IMR-90 (cell line): ENCODE measurements at regions not wholly inside any gene's neighbourhood (a gene's known extent, or its start where the extent isn't known, plus 50 kb on each side); places are given as distances from the start of the nearest gene placed in this dataset.

Source experiments
- ATAC-seq: fragments of 200-7000 bp; cut with Tn5 transposase; 2 replicates; pipeline ENCODE4 v1.9.1; 2020; ENCODE audit warnings: low read depth, mild to moderate bottlenecking, moderate library complexity
- BruUV-seq: library from RNA; stranded (reverse); fragments of 400-500 nt; replicated peaks from 2 replicates; lab custom pipeline; 2021; lab: Mats Ljungman, UMichigan
- CTCF ChIA-PET: fragments of 300-600 bp; formaldehyde crosslinking; extraction: SDS; loops from one replicate; lab custom pipeline; 2021; ENCODE audit warnings: antibody characterized with exemption; lab: Yijun Ruan, JAX
- POLR2A ChIA-PET: fragments of 300-600 bp; sonication (Branson Sonifier 250); formaldehyde crosslinking; loops from one replicate; lab custom pipeline; 2022; ENCODE audit warnings: antibody characterized with exemption; ENCODE audit not compliant: unreplicated experiment; lab: Charles Lee
- DNase-seq: peaks from one replicate; pipeline ENCODE4 v3.0.0; 2013
- H2AFZ ChIP-seq: replicated peaks from 2 replicates; pipeline ENCODE3; 2013; ENCODE audit warnings: low read length, mild to moderate bottlenecking; ENCODE audit not compliant: poor library complexity
- H2AK5ac ChIP-seq: 2 replicates; pipeline ENCODE4 v1.6.1; 2013; ENCODE audit warnings: low read depth, low read length, inconsistent platforms
- H2AK9ac ChIP-seq: replicated peaks from 2 replicates; pipeline ENCODE3; 2013; ENCODE audit warnings: mild to moderate bottlenecking, low read depth, low read length, moderate library complexity; ENCODE audit not compliant: poor library complexity
- H2BK120ac ChIP-seq: 2 replicates; pipeline ENCODE4 v1.6.1; 2013; ENCODE audit warnings: low read depth, low read length, inconsistent platforms
- H2BK15ac ChIP-seq: 3 replicates; pipeline ENCODE4 v1.6.1; 2013; ENCODE audit warnings: low read depth, low read length, inconsistent platforms
- H2BK20ac ChIP-seq: 2 replicates; pipeline ENCODE4 v1.6.1; 2013; ENCODE audit warnings: low read depth, mild to moderate bottlenecking, inconsistent platforms, low read length, moderate library complexity
- H2BK5ac ChIP-seq: 2 replicates; pipeline ENCODE4 v1.6.1; 2013; ENCODE audit warnings: mild to moderate bottlenecking, low read depth, low read length, inconsistent platforms; ENCODE audit not compliant: poor library complexity, severe bottlenecking
- H3K14ac ChIP-seq: replicated peaks from 2 replicates; pipeline ENCODE4 v1.6.1; 2013; ENCODE audit warnings: low read depth, low read length, inconsistent platforms
- H3K18ac ChIP-seq: 2 replicates; pipeline ENCODE4 v1.6.1; 2013; ENCODE audit warnings: low read depth, low read length, control low read depth
- H3K23ac ChIP-seq: 2 replicates; pipeline ENCODE4 v1.6.1; 2013; ENCODE audit warnings: low read depth, low read length, inconsistent platforms
- H3K27ac ChIP-seq: 2 replicates; pipeline ENCODE4 v1.5.1; 2013; ENCODE audit warnings: mild to moderate bottlenecking, control low read depth, low read length; ENCODE audit not compliant: insufficient read depth
- H3K27me3 ChIP-seq: 2 replicates; pipeline ENCODE4 v1.6.1; 2013; ENCODE audit warnings: low read length; ENCODE audit not compliant: control insufficient read depth, insufficient read depth
- H3K36me3 ChIP-seq: 2 replicates; pipeline ENCODE4 v1.6.1; 2013; ENCODE audit warnings: low read length, mixed read lengths; ENCODE audit not compliant: control insufficient read depth, insufficient read depth
- H3K4ac ChIP-seq: 2 replicates; pipeline ENCODE4 v1.6.1; 2013; ENCODE audit warnings: low read depth, low read length, inconsistent platforms
- H3K4me1 ChIP-seq: 2 replicates; pipeline ENCODE4 v1.6.1; 2013; ENCODE audit warnings: low read length, mixed read lengths; ENCODE audit not compliant: control insufficient read depth, insufficient read depth
- H3K4me2 ChIP-seq: 2 replicates; pipeline ENCODE4 v1.6.1; 2013; ENCODE audit warnings: low read depth, mild to moderate bottlenecking, control low read depth, low read length, moderate library complexity
- H3K4me3 ChIP-seq: 2 replicates; pipeline ENCODE4 v1.5.1; 2013; ENCODE audit warnings: low read depth, mild to moderate bottlenecking, control low read depth, low read length, moderate library complexity; ENCODE audit not compliant: insufficient read depth
- H3K56ac ChIP-seq: 2 replicates; pipeline ENCODE4 v1.6.1; 2013; ENCODE audit warnings: low read length, inconsistent platforms; ENCODE audit not compliant: insufficient read depth; ENCODE audit errors: extremely low read depth
- H3K79me1 ChIP-seq, 2 experiments: 2 replicates each; pipeline ENCODE4 v1.6.1; 2013; ENCODE audit warnings: low read length in 2 of 2, inconsistent platforms in 1 of 2, low read depth in 1 of 2
- H3K9ac ChIP-seq: 2 replicates; pipeline ENCODE4 v1.6.1; 2013; ENCODE audit warnings: low read depth, low read length, control low read depth
- H3K9me1 ChIP-seq: 2 replicates; pipeline ENCODE4 v1.6.1; 2013; ENCODE audit warnings: low read length, inconsistent platforms; ENCODE audit not compliant: insufficient read depth
- H3K9me3 ChIP-seq: 2 replicates; pipeline ENCODE4 v1.6.1; 2013; ENCODE audit warnings: low read length; ENCODE audit not compliant: control insufficient read depth, insufficient read depth
- H4K20me1 ChIP-seq: 2 replicates; pipeline ENCODE4 v1.6.1; 2013; ENCODE audit warnings: low read length, inconsistent platforms; ENCODE audit not compliant: insufficient read depth
- H4K5ac ChIP-seq: 2 replicates; pipeline ENCODE4 v1.6.1; 2013; ENCODE audit warnings: mild to moderate bottlenecking, low read depth, low read length, control low read depth
- H4K8ac ChIP-seq, 2 experiments: 2 replicates each; pipeline ENCODE4 v1.6.1; 2013; ENCODE audit warnings: low read depth in 2 of 2, low read length in 2 of 2, control low read depth in 1 of 2, inconsistent platforms in 1 of 2
- H4K91ac ChIP-seq: 2 replicates; pipeline ENCODE4 v1.6.1; 2013; ENCODE audit warnings: low read depth, low read length, inconsistent platforms; ENCODE audit not compliant: insufficient read depth
- BHLHE40 ChIP-seq: fragments of 150-350 bp; IDR thresholded peaks from 2 replicates; pipeline ENCODE4 v1.6.1; 2016; ENCODE audit warnings: mild to moderate bottlenecking, low read depth, low read length
- CEBPB ChIP-seq: IDR thresholded peaks from 2 replicates; pipeline ENCODE4 v1.6.1; 2012; ENCODE audit warnings: low read depth, low read length, improper control_type of control experiment
- CHD1 ChIP-seq: IDR thresholded peaks from 2 replicates; pipeline ENCODE4 v1.6.1; 2012; ENCODE audit warnings: low read depth, low read length, improper control_type of control experiment
- CTCF ChIP-seq: conservative IDR thresholded peaks from 2 replicates; pipeline ENCODE4 v1.5.1; 2012; ENCODE audit warnings: mild to moderate bottlenecking, low read depth, low read length, improper control_type of control experiment
- ELK1 ChIP-seq: fragments of 150-350 bp; IDR thresholded peaks from 2 replicates; pipeline ENCODE4 v1.6.1; 2016; ENCODE audit warnings: low read depth, mild to moderate bottlenecking, low read length, moderate library complexity, borderline replicate concordance
- FOS ChIP-seq: fragments of 150-350 bp; IDR thresholded peaks from 2 replicates; pipeline ENCODE4 v1.6.1; 2016; ENCODE audit warnings: low read depth, low read length
- MAFK ChIP-seq: IDR thresholded peaks from 2 replicates; pipeline ENCODE4 v1.6.1; 2012; ENCODE audit warnings: low read depth, low read length, improper control_type of control experiment
- MAZ ChIP-seq: IDR thresholded peaks from 2 replicates; pipeline ENCODE4 v1.6.1; 2012; ENCODE audit warnings: low read depth, mild to moderate bottlenecking, low read length, improper control_type of control experiment, moderate library complexity, borderline replicate concordance
- MXI1 ChIP-seq: IDR thresholded peaks from 2 replicates; pipeline ENCODE4 v1.6.1; 2012; ENCODE audit warnings: low read depth, mild to moderate bottlenecking, low read length, moderate library complexity, borderline replicate concordance
- NFE2L2 ChIP-seq: fragments of 150-350 bp; IDR thresholded peaks from 2 replicates; pipeline ENCODE4 v1.6.1; 2016; ENCODE audit warnings: low read depth, mild to moderate bottlenecking, low read length
- POLR2A ChIP-seq: IDR thresholded peaks from 2 replicates; pipeline ENCODE4 v1.6.1; 2012; ENCODE audit warnings: mild to moderate bottlenecking, low read depth, low read length
- RAD21 ChIP-seq: IDR thresholded peaks from 2 replicates; pipeline ENCODE4 v1.6.1; 2012; ENCODE audit warnings: low read length, improper control_type of control experiment
- RCOR1 ChIP-seq: IDR thresholded peaks from 2 replicates; pipeline ENCODE4 v1.6.1; 2012; ENCODE audit warnings: mild to moderate bottlenecking, low read length, improper control_type of control experiment; ENCODE audit not compliant: insufficient replicate concordance
- RFX5 ChIP-seq: IDR thresholded peaks from 2 replicates; pipeline ENCODE4 v1.8.0; 2012; ENCODE audit warnings: low read depth, mild to moderate bottlenecking, low read length, moderate library complexity
- SMC3 ChIP-seq: fragments of 150-350 bp; IDR thresholded peaks from 2 replicates; pipeline ENCODE4 v1.6.1; 2016; ENCODE audit warnings: low read depth, mild to moderate bottlenecking, antibody characterized with exemption, low read length, moderate library complexity
- USF2 ChIP-seq: fragments of 150-350 bp; IDR thresholded peaks from 2 replicates; pipeline ENCODE4 v1.6.1; 2017; ENCODE audit warnings: mild to moderate bottlenecking, antibody characterized with exemption, low read length, low read depth
- dilution Hi-C: fragments of 300-500 bp; cut with HindIII; formaldehyde crosslinking; loops from one replicate; pipeline ENCODE4 v1.14.3; 2018; ENCODE audit warnings: low sequenced_read_pairs; ENCODE audit not compliant: unreplicated experiment
- in situ Hi-C: fragments of 300-500 bp; cut with MboI; formaldehyde crosslinking; loops from 3 replicates; pipeline ENCODE4 v1.14.3; 2019; ENCODE audit warnings: low sequenced_read_pairs, inconsistent platforms, mixed read lengths
- intact Hi-C: fragments of 100-400 bp; cut with micrococcal nuclease; formaldehyde crosslinking; loops from 2 replicates; pipeline ENCODE4 v1.10.0; 2022

- H3K56ac ChIP-seq, result no peak overlapping the region
- intact Hi-C loops (no loop called here), dilution Hi-C loops (no loop called here), in situ Hi-C loops (no loop called here)
- no peaks in the 10 kb centered on the region for H3K36me3 ChIP-seq
- H3K4me1 ChIP-seq, result no peaks in the 10 kb centered on the region
- ATAC-seq, result no peak
- no peak overlapping the region for H2AK5ac ChIP-seq
- DNase-seq, result no peak
- no peak overlapping the region for H2AK9ac ChIP-seq
- H4K91ac ChIP-seq, result no peak overlapping the region
- no peaks in the 10 kb centered on the region for H3K27me3 ChIP-seq
- H3K4me2 ChIP-seq, result no peak overlapping the region
- no peak overlapping the region for H3K18ac ChIP-seq
- H3K9me1 ChIP-seq, result no peaks in the 10 kb centered on the region
- no peak overlapping the region for H3K4me3 ChIP-seq
- no peaks in the 10 kb centered on the region for H3K79me1 ChIP-seq
- no peak overlapping the region for H4K8ac ChIP-seq
- H2AFZ ChIP-seq, result no peak overlapping the region
- H2BK5ac ChIP-seq, result no peak overlapping the region
- H3K27ac ChIP-seq, result no peak overlapping the region
- ChIA-PET CTCF (no interaction called here), POLR2A (no interaction called here)
- H2BK15ac ChIP-seq, result no peak overlapping the region
- no peaks in the 10 kb centered on the region for H4K20me1 ChIP-seq
- no peak overlapping the region for H2BK20ac ChIP-seq
- no peak for TF ChIP-seq MAZ
- TF ChIP-seq RAD21, result no peak
- no peak for TF ChIP-seq RFX5
- no peak for TF ChIP-seq USF2
- TF ChIP-seq CHD1, result no peak
- no peak for TF ChIP-seq ELK1
- no peak for TF ChIP-seq CEBPB
- TF ChIP-seq BHLHE40, result no peak
- TF ChIP-seq MAFK, result no peak
- no peak for TF ChIP-seq CTCF
- no peak for TF ChIP-seq NFE2L2
- TF ChIP-seq FOS, result no peak
- TF ChIP-seq POLR2A, result no peak
- TF ChIP-seq RCOR1, result no peak
- no peak for TF ChIP-seq MXI1
- TF ChIP-seq SMC3, result no peak
- H3K9ac ChIP-seq, result no peak overlapping the region
- H3K23ac ChIP-seq, result no peak overlapping the region
- no peak overlapping the region for H4K5ac ChIP-seq
- BruUV-seq, result no TSS peak
- H3K4ac ChIP-seq, result no peak overlapping the region
- H3K14ac ChIP-seq, result no peak overlapping the region
- H2BK120ac ChIP-seq, result no peak overlapping the region
- H3K9me3 ChIP-seq, result peaks cover 2% of the 10 kb centered on the region; the same call in 1 of the 2 replicates
Observed at GRCh38 chr6:140559458-140559857, 1185.0 kb upstream of the CITED2 start.
